NCI-H1092 treated with DMSO at 0.1 percent for 48 hours (cell line): ENCODE measurements at regions not wholly inside any gene's neighbourhood (a gene's known extent, or its start where the extent isn't known, plus 50 kb on each side); places are given as distances from the start of the nearest gene placed in this dataset.

Experiments used
- DNase-seq: peaks from one replicate; lab custom pipeline; 2025; lab: John Stamatoyannopoulos, UW

DNA sequence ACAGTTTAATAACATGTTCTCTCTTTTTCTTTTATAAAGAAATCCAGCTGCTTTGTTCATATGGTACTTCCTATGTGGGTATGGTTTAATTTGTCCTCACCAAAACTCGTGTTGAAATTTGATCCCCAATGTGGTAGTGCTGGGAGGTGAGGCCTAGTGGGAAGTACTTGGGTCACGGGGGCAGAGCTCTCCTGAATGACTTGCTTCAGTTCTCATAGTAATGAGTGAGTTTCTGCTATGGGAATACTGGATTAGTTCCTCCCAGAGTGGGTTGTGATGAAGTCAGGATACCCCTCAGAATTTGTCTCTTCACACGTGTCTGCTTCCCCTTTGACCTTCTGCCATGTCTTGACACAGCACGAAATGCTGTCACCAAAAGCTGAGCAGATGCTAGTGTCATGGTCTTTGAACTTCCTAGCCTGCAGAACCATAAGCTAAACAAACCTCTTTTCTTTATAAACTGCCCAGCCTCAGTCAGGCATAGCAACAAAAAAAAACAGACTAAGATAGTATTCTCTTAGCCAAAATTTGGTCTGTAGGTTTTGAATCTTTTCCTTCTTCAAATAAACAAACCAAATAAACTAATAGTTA is 87.8 kb upstream of the HS3ST5 start:
- no peak for DNase-seq

GRCh38 chr6:114428341-114428740 is 85.5 kb upstream of the HS3ST5 start:
- no peak for DNase-seq

GRCh38 chr6:114421199-114421598 is 78.4 kb upstream of the HS3ST5 start:
- DNase-seq: no peak

GRCh38 chr6:114419175-114419574 is 76.4 kb upstream of the HS3ST5 start:
- no peak for DNase-seq

GRCh38 chr6:114418304-114418972 is 75.6 kb upstream of the HS3ST5 start:
- DNase-seq: no peak

- DNase-seq: no peak
Measured at GRCh38 chr6:114407426-114408035, 64.7 kb upstream of the HS3ST5 start.

DNA sequence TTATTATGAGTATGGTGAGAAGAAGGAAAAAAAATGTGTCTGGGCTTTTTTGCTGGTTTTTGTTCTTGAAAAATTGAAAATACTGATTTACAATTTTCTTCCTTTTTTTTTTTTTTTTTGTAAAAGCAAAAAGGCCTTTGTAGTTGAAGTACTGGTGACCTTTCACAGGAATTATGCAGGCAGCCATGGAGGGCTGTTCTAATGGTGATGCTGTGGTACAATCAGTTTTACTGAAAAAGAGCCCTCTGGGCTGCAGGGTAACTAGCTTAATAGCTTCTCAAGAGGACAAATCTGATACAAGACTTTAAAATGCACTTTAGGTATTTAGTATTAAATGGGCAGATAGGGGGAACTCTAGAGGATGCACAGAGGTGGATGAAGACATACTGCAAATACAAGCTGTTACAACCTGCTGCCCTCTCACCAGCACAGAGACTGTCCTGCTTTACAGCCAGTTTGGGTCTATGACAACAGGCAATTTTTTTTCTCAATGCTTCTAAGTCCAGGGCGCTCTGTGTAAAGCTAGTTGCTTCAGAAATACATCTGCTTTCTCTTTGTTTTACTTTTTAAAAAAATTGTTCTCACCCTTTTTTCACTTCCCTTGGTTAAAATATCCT is 61.6 kb upstream of the HS3ST5 start:
- DNase-seq: no peak

DNA sequence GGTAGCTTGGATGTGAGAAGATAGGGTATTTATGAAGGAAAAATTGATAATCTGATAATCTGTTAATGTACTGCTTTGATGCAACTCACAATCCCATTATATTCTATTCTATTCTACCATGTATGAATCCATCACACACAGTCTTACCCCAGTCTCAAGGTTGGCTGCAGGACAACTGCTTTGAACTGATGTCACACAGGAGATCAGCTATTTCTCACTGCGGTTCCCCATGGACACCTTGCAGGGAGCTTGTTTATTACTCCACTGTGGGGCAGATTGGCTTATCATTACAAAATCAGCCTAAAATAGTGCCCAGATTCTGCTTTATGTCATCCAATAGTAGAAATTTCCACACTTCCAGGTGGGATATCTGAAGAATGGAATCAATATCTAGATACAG is 61.0 kb upstream of the HS3ST5 start:
- no peak for DNase-seq

GRCh38 chr6:114398481-114398880 is 55.7 kb upstream of the HS3ST5 start:
- DNase-seq: no peak
